ENCODE measurements at regions not wholly inside any gene's neighbourhood (a gene's known extent, or its start where the extent isn't known, plus 50 kb on each side); places are given as distances from the start of the nearest gene placed in this dataset.

DNA sequence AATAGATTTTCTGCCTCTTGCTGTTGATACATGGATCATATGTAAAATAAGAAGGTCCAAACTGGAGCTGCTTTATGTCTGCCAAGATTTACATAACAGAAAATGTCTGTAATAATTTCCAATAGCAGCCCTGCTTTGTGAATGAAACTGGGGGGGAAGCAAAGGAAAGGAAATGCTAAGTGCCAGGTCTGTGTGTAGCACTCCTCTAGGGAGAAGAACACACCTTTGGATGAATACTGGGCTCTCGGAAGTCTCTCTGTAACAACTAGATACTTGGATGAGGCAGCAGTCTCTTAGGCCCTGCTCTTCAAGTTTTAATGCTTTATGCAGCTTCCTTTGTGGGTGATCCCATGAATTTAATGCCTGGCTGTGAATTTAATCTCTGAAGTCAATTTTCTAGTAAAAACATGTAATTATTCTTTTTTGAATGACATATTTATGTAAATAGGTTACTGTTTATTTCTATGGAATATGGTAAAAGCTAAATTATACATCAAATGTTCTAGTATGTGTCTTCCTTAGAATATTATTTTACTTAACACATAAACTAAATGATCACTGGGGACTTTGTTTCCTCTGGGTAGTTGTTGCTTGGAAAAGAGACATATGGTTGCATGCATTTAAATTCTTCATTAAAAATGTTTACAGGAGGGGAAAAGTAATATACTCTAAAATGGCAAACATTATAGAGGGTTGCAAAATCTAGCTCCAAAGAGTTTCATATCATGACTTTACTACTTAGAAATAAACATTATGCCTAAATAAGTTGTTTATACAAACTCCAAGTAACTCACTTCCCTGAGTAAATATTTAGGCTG, 336.6 kb upstream of the CWC22 start:
- TF ChIP-seq SIN3A (IDR thresholded peaks at IDR 0.05; ENCODE audit: borderline replicate concordance, insufficient read depth, low read length): no peak
- TF ChIP-seq, protein P1, sequence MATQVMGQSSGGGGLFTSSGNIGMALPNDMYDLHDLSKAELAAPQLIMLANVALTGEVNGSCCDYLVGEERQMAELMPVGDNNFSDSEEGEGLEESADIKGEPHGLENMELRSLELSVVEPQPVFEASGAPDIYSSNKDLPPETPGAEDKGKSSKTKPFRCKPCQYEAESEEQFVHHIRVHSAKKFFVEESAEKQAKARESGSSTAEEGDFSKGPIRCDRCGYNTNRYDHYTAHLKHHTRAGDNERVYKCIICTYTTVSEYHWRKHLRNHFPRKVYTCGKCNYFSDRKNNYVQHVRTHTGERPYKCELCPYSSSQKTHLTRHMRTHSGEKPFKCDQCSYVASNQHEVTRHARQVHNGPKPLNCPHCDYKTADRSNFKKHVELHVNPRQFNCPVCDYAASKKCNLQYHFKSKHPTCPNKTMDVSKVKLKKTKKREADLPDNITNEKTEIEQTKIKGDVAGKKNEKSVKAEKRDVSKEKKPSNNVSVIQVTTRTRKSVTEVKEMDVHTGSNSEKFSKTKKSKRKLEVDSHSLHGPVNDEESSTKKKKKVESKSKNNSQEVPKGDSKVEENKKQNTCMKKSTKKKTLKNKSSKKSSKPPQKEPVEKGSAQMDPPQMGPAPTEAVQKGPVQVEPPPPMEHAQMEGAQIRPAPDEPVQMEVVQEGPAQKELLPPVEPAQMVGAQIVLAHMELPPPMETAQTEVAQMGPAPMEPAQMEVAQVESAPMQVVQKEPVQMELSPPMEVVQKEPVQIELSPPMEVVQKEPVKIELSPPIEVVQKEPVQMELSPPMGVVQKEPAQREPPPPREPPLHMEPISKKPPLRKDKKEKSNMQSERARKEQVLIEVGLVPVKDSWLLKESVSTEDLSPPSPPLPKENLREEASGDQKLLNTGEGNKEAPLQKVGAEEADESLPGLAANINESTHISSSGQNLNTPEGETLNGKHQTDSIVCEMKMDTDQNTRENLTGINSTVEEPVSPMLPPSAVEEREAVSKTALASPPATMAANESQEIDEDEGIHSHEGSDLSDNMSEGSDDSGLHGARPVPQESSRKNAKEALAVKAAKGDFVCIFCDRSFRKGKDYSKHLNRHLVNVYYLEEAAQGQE (IDR thresholded peaks at IDR 0.05; ENCODE audit: insufficient read depth in 1 of 2, low read depth in 2 of 2, low read length in 2 of 2): no peak
- TF ChIP-seq POLR2AphosphoS5 (IDR thresholded peaks at IDR 0.05; ENCODE audit: low read depth, low read length): no peak
- TF ChIP-seq TAF1 (IDR thresholded peaks at IDR 0.05; ENCODE audit: borderline replicate concordance, insufficient read depth, low read length): no peak
- no peak for TF ChIP-seq FOXP2 (optimal IDR thresholded peaks at IDR 0.05; ENCODE audit: borderline replicate concordance, extremely low read depth, extremely low read length, insufficient read depth)

DNA sequence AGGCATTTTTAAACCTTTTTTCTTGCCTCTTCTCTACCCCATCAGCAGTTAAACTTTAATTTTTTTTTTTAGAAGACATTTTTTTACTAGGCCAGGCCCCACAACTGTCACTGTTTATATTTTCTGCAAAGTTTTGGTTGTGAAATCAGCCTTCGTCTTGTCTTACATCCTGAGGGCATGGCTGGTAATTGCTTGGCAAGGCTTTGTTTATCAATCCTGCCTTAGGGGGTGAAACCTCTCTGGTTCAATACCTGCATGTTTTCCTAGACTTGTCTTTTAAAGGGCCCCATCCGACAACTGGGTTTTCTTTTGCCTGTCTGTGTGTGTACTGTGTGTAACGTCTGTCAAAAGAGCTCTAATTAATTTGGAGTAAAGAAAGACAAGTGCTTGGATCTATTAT, 330.0 kb upstream of the CWC22 start:
- TF ChIP-seq SIN3A (IDR thresholded peaks at IDR 0.05; ENCODE audit: borderline replicate concordance, insufficient read depth, low read length) (no peak), POLR2AphosphoS5 (IDR thresholded peaks at IDR 0.05; ENCODE audit: low read depth, low read length) (no peak)

DNA sequence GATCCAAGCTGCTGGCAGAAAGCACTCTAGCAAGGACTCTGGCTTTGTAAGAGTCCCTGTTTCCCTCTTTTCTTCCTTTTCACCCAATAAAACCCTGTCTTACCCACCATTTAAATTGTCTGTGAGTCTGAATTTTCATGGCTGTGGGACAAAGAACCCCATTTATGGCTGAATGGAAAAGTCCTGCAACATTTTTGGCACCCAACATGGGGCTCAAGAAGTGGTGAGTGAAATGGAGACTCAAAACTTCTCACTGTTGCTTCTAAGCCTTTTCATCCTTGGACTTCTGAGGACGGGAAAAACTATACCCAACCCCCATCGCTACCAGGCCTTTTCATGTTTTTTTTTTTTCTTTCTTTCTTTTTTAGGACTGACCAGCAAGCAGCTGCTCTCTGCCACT, 329.5 kb upstream of the CWC22 start:
- TF ChIP-seq FOXP2 (optimal IDR thresholded peaks at IDR 0.05; ENCODE audit: borderline replicate concordance, extremely low read depth, extremely low read length, insufficient read depth) (no peak), POLR2AphosphoS5 (IDR thresholded peaks at IDR 0.05; ENCODE audit: low read depth, low read length) (no peak), TAF1 (IDR thresholded peaks at IDR 0.05; ENCODE audit: borderline replicate concordance, insufficient read depth, low read length) (no peak), SIN3A (IDR thresholded peaks at IDR 0.05; ENCODE audit: borderline replicate concordance, insufficient read depth, low read length) (no peak)
- TF ChIP-seq, protein P1 (IDR thresholded peaks at IDR 0.05; ENCODE audit: insufficient read depth in 1 of 2, low read depth in 2 of 2, low read length in 2 of 2): no peak

DNA sequence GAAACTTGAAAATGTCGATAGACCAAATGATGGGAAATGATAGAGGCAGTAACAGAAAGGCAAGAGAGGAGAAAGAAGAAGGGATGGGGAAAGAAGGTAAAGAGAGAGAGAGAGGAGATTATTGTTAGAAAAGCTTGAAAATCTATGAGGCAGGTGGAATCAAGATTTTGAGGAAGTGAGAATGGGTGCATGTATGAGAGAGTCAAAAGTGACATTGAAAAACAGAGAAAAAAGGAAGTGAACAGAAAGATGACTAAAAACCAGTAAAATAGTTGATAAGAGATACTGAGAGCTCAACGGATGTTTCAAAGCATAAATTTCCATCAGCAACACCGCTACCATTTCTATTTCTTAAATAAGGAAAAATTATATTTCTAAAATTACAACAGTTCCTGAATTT, 327.4 kb upstream of the CWC22 start:
- TF ChIP-seq TAF1 (IDR thresholded peaks at IDR 0.05; ENCODE audit: borderline replicate concordance, insufficient read depth, low read length) (no peak), POLR2AphosphoS5 (IDR thresholded peaks at IDR 0.05; ENCODE audit: low read depth, low read length) (no peak), FOXP2 (optimal IDR thresholded peaks at IDR 0.05; ENCODE audit: borderline replicate concordance, extremely low read depth, extremely low read length, insufficient read depth) (no peak), SIN3A (IDR thresholded peaks at IDR 0.05; ENCODE audit: borderline replicate concordance, insufficient read depth, low read length) (no peak)
- TF ChIP-seq, protein P1 (IDR thresholded peaks at IDR 0.05; ENCODE audit: insufficient read depth in 1 of 2, low read depth in 2 of 2, low read length in 2 of 2): no peak

DNA sequence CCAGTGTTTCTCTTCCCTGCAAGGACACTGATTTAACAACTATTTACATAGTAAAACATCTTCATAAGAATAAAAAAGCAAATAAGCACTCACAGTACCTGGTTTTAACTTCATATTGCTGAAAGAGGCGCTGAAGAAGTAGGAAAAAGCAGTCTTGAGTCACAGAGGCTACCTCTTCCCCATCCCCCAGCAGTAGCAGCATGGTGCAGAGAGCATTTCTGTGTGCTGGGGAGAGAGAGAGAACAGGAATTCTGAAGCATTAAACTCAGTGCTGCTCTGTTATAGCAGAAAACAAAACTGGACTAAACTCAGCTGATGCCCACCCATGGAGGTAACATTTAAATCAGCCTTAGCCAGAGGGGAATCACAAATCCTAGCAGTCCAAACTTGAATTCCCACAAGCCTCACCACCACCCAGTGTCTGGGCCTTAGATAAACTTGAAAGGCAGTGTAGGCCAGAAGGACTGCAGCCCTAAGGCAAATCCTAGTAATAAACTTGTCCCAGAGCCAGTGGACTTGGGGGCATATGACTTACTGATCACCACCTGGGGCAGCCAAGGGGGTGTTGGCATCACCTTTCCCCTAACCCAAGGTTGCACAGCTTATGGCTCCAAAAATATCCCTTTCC, 321.8 kb upstream of the CWC22 start:
- TF ChIP-seq TAF1 (IDR thresholded peaks at IDR 0.05; ENCODE audit: borderline replicate concordance, insufficient read depth, low read length) (no peak), FOXP2 (optimal IDR thresholded peaks at IDR 0.05; ENCODE audit: borderline replicate concordance, extremely low read depth, extremely low read length, insufficient read depth) (no peak), SIN3A (IDR thresholded peaks at IDR 0.05; ENCODE audit: borderline replicate concordance, insufficient read depth, low read length) (no peak), POLR2AphosphoS5 (IDR thresholded peaks at IDR 0.05; ENCODE audit: low read depth, low read length) (no peak)
- TF ChIP-seq, protein P1 (IDR thresholded peaks at IDR 0.05; ENCODE audit: insufficient read depth in 1 of 2, low read depth in 2 of 2, low read length in 2 of 2): no peak
